Peyer's patch (tissue), 4 donors: ENCODE measurements at regions not wholly inside any gene's neighbourhood (a gene's known extent, or its start where the extent isn't known, plus 50 kb on each side); places are given as distances from the start of the nearest gene placed in this dataset.

ENCODE experiments used
- POLR2A ChIP-seq, 2 donors: fragments of 450-650 bp; IDR thresholded peaks; one replicate each; pipeline ENCODE4 v1.5.1; 2017; ENCODE audit warnings: antibody characterized with exemption in 2 of 2, mild to moderate bottlenecking in 2 of 2, moderate library complexity in 2 of 2
- TF ChIP-seq, protein P1 (sequence below), 6 experiments: fragments of 450-650 bp in 4 of 6; fragments of 200-600 bp in 2 of 6; sonication (generic) in 1 of 6; IDR thresholded peaks; one replicate each; pipeline ENCODE4 v1.5.1; 2017 to 2019; ENCODE audit warnings: antibody characterized with exemption in 6 of 6, mild to moderate bottlenecking in 3 of 6, moderate library complexity in 1 of 6

GRCh38 chr14:49105956-49106355 lies 480.2 kb downstream of the RPS29 start:
- no peak for TF ChIP-seq POLR2A (IDR thresholded peaks at IDR 0.05)
- TF ChIP-seq, protein P1, sequence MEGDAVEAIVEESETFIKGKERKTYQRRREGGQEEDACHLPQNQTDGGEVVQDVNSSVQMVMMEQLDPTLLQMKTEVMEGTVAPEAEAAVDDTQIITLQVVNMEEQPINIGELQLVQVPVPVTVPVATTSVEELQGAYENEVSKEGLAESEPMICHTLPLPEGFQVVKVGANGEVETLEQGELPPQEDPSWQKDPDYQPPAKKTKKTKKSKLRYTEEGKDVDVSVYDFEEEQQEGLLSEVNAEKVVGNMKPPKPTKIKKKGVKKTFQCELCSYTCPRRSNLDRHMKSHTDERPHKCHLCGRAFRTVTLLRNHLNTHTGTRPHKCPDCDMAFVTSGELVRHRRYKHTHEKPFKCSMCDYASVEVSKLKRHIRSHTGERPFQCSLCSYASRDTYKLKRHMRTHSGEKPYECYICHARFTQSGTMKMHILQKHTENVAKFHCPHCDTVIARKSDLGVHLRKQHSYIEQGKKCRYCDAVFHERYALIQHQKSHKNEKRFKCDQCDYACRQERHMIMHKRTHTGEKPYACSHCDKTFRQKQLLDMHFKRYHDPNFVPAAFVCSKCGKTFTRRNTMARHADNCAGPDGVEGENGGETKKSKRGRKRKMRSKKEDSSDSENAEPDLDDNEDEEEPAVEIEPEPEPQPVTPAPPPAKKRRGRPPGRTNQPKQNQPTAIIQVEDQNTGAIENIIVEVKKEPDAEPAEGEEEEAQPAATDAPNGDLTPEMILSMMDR (IDR thresholded peaks at IDR 0.05), result no peak
